ENCODE measurements at regions not wholly inside any gene's neighbourhood (a gene's known extent, or its start where the extent isn't known, plus 50 kb on each side); places are given as distances from the start of the nearest gene placed in this dataset.

- no peak overlapping the region; a peak in 1 of 7 replicates for H3K9ac ChIP-seq (replicated peaks in 1 of 4; ENCODE audit: extremely low read depth in 1 of 4, low read depth in 3 of 4, low read length in 3 of 4)
Measured at GRCh38 chr5:61731267-61731945, 399.3 kb downstream of the ZSWIM6 start.

More at GRCh38 chr5:61731267-61731945, 399.3 kb downstream of the ZSWIM6 start:
- H3K4me2 ChIP-seq (ENCODE audit: insufficient read depth in 1 of 2, low read depth in 2 of 2, low read length in 2 of 2) = peak overlapping the region; percentile 59 to 60; a peak in 3 of 4 replicates
- POLR2A ChIA-PET (ENCODE audit: partially characterized antibody) = interaction anchor here (0.7 kb wide), 1 partner anchor 17 kb away, joined by 4 read pairs; no protein-coding TSS in a partner anchor
- no peak overlapping the region for H2BK12ac ChIP-seq (ENCODE audit: low read depth, low read length)
- H3K18ac ChIP-seq (ENCODE audit: extremely low read depth, low read length) = peak overlapping the region; percentile 9; the same call in 1 of the 2 replicates
- no peaks in the 10 kb centered on the region for H3K36me3 ChIP-seq (ENCODE audit: control insufficient read depth in 2 of 4, insufficient read depth in 4 of 4, low read length in 3 of 4)
- H3K23ac ChIP-seq (ENCODE audit: insufficient read length) = no peak overlapping the region
- no peak for FAIRE-seq
- H3K27me3 ChIP-seq (replicated peaks in 1 of 4; ENCODE audit: control insufficient read depth in 3 of 4, extremely low read depth in 1 of 4, insufficient read depth in 3 of 4, low read length in 3 of 4) = peaks cover 0 to 2% (median under 1%) of the 10 kb centered on the region in 4 experiments; a peak in 2 of 7 replicates
- no peak overlapping the region for H3K27ac ChIP-seq (ENCODE audit: low read depth, low read length)
- no peak overlapping the region for H2BK15ac ChIP-seq (ENCODE audit: low read length)
- no peaks in the 10 kb centered on the region for H4K20me1 ChIP-seq (replicated peaks in 1 of 2; ENCODE audit: control insufficient read depth in 1 of 2, insufficient read depth in 2 of 2, low read length in 2 of 2)
- TF ChIP-seq TAF1 (IDR thresholded peaks at IDR 0.05; ENCODE audit: low read depth, low read length) (no peak), CHD1 (IDR thresholded peaks at IDR 0.05; ENCODE audit: low read depth, low read length) (no peak), SP1 (IDR thresholded peaks at IDR 0.05; ENCODE audit: low read depth, low read length) (no peak), HDAC2 (IDR thresholded peaks at IDR 0.05; ENCODE audit: borderline replicate concordance in 1 of 2, low read depth in 2 of 2, low read length in 2 of 2) (no peak), POU5F1 (IDR thresholded peaks at IDR 0.05; ENCODE audit: low read depth, low read length) (no peak), RXRA (IDR thresholded peaks at IDR 0.05; ENCODE audit: insufficient read depth, low read depth, low read length) (no peak), KDM1A (IDR thresholded peaks at IDR 0.05; ENCODE audit: borderline replicate concordance, low read length) (no peak), MAX (IDR thresholded peaks at IDR 0.05) (no peak)
- H2AK5ac ChIP-seq (ENCODE audit: low read depth, low read length) = no peak overlapping the region
- peak overlapping the region; percentile 60 for H2AFZ ChIP-seq (ENCODE audit: low read length)
- 61 to 79% methylated on average over 2 to 6 of the region's 6 CpGs for whole genome bisulfite sequencing, 2 experiments (ENCODE audit: extremely low coverage in 1 of 2, insufficient coverage in 1 of 2, insufficient read length in 1 of 2, insufficient replicate concordance in 2 of 2, low coverage in 1 of 2, low lambda C conversion rate in 2 of 2, missing lambda C conversion rate in 1 of 2)
- no peak overlapping the region for H4K8ac ChIP-seq (ENCODE audit: extremely low read depth, insufficient read depth, low read length)
- peak overlapping the region in 1 of 4 experiments; percentile 36; a peak in 1 of 8 replicates for H3K4me3 ChIP-seq (ENCODE audit: extremely low read depth in 1 of 4, insufficient read depth in 2 of 4, low read depth in 3 of 4, low read length in 4 of 4)
- no peaks in the 10 kb centered on the region for H3K9me3 ChIP-seq (ENCODE audit: insufficient read depth in 2 of 2, low read depth in 1 of 2, low read length in 1 of 2)
- H3K4ac ChIP-seq (replicated peaks; ENCODE audit: insufficient read length, low read depth, low read length) = no peak overlapping the region
- peaks cover 0 to 8% (median 5%) of the 10 kb centered on the region in 4 experiments; a peak in 5 of 7 replicates for H3K4me1 ChIP-seq (replicated peaks in 1 of 4; ENCODE audit: control insufficient read depth in 3 of 4, insufficient read depth in 4 of 4, low read length in 3 of 4)
- DNase-seq (ENCODE audit: low read depth in 1 of 2, low spot score in 2 of 2) = no peak
- CTCF ChIA-PET (ENCODE audit: partially characterized antibody) = interaction anchor here (0.6 to 2.8 kb wide), 3 partner anchors 9 to 37 kb away, joined by 3 to 9 read pairs (median 5); no protein-coding TSS in a partner anchor
- no peak overlapping the region for H4K5ac ChIP-seq (ENCODE audit: insufficient read length, low read depth, low read length)
- no peak overlapping the region for H2BK120ac ChIP-seq (replicated peaks; ENCODE audit: low read depth, low read length)
- H2BK5ac ChIP-seq (ENCODE audit: low read depth, low read length) = no peak overlapping the region
- H3K14ac ChIP-seq (ENCODE audit: insufficient read length) = no peak overlapping the region
- 0 out of 2 replicates have a peak overlapping the region, but pooled peaks have one; percentile 62 for H2BK20ac ChIP-seq (ENCODE audit: low read length)
- H4K91ac ChIP-seq (replicated peaks; ENCODE audit: insufficient read length, low read length) = no peak overlapping the region
- H3K23me2 ChIP-seq (ENCODE audit: low read depth, low read length) = no peaks in the 10 kb centered on the region
- H3K79me1 ChIP-seq (ENCODE audit: low read depth, low read length) = no peaks in the 10 kb centered on the region
- H3K79me2 ChIP-seq (ENCODE audit: control insufficient read depth in 1 of 2, insufficient read depth in 2 of 2, low read length in 2 of 2) = no peaks in the 10 kb centered on the region
- H3K56ac ChIP-seq (replicated peaks; ENCODE audit: insufficient read length, low read depth, low read length) = no peak overlapping the region
